ENCODE measurements at regions not wholly inside any gene's neighbourhood (a gene's known extent, or its start where the extent isn't known, plus 50 kb on each side); places are given as distances from the start of the nearest gene placed in this dataset.
"Not testable (repeated sequence)": the region's sequence is repeated elsewhere in the genome, so short reads cannot be mapped to it uniquely, and the experiment has no call there.

DNA sequence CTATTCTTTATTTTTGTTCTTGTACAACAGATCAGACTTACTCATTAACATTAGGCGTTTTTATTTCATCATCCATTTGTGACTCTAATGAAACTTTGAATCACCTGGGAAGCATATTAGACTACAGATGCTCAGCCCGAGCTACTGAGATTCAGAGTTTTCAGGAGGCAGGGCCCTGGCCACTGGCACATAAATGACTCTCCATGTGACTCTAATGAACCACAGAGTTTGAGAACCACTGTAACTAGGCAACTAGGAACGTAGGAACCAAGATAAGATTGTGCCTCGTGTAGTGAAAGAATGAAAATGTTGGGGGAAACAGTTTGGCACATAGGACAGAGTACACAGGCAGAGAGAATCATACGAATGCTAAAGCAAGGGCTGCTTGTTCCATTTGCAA, 405.9 kb upstream of the BTBD3 start:
- no peak for DNase-seq (ENCODE audit: low spot score)

DNA sequence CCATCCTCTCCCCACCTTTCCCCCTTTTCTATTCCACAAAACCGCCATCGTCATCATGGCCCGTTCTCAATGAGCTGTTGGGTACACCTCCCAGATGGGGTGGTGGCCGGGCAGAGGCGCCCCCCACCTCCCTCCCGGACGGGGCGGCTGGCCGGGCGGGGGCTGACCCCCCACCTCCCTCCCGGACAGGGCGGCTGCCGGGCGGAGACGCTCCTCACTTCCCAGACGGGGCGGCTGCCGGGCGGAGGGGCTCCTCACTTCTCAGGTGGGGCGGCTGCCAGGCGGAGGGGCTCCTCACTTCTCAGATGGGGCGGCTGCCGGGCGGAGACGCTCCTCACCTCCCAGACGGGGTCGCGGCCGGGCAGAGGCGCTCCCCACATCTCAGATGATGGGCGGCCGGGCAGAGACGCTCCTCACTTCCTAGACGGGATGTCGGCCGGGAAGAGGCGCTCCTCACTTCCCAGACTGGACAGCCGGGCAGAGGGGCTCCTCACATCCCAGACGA, 404.4 kb upstream of the BTBD3 start:
- DNase-seq (ENCODE audit: low spot score) = not testable (repeated sequence)

DNA sequence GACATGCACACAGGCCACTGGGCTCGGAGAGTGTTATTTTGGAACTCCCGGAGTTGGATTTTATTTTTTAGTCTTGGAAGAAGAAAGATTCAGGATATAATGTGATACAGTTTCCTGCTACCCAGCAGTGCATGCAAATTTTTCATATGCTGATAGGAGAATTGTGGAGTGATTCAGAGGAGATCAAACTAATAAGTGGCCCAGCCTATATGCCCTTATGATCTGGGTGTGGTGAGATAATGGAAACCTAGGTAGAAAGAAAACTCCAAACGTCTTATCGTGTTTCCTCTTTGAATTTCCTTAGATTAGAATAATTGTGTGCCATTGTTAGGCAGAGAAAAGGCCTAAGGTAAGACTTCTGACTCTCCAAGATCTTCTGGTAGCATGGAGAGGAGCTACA, 401.2 kb upstream of the BTBD3 start:
- no peak for DNase-seq (ENCODE audit: low spot score)

DNA sequence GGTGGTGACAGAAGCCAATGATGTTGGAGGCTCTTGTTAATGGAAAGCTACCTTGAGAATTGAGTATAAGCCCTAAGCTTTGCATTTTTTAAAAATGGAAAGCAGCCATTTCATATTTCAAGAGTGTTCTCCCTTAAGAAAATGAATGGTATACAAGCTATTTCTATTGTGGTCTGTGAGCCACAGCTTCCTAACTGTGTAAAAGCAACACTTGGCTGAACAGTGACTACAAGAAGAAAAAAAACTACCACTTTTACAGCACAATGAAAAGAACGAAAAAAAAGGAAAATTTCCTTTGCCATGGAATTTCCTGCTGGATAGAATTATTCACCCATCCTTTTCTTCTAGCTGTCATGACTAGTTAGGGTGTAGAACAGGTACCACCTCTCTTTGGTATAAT, 397.1 kb upstream of the BTBD3 start:
- DNase-seq (ENCODE audit: low spot score) = no peak

DNA sequence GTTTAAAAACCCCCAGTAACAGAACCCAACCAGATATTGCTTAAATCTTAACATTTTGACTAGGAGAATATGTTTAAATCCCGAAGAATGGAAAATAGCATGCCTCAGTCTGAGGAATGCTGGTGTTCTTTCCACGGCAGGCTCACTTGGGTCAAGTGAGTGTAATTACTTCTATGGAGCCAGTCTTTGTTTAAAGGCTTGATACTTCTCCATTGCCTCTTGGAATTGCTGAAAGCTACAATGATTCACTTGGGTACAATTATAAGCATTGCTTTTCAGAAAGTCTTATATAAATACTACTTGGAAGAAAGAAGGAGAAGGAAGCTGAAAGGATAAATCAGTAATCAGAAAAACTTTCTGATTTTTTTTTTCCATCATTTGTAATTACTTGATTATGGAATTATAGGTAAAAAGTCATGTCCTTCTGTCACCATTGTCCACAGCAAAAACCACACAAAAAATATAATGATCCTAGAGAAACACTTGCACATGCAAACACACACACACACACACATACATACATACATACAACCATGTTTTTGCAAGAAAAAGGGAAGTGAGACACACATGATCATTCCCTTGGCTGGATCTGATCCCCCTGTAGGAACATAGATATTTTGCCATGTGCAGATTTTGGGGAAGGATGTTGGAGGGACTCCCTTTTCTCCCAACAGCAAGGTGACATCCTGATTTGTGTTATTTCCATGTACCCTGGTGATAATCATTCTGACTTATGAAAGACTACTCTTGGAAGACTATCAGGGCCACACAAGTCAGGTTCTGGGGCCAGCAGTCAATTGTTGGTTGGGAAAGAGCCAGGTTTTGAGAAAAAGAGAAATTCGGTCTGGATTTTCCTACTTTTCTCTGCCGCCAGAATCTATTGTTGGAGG, 396.0 kb upstream of the BTBD3 start:
- DNase-seq (ENCODE audit: low spot score) = no peak

DNA sequence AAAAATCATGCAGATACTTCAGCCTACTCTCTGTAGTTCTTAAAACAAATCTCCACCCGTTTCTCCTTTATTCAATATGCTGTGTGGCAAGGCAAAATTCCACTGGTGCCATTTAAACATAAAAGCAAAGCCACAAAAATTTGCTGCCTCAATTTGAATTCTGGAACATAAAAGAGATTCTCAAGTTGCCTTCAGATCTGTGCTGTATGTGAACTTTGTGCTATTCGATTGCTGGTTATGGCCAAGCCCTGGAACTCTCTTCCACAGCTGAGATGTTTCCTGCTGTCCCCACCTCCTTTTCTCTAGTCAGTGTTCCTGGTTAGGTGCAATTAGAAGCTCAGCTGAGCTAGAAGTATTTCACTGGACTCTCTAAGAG, 395.3 kb upstream of the BTBD3 start:
- DNase-seq (ENCODE audit: low spot score) = no peak

DNA sequence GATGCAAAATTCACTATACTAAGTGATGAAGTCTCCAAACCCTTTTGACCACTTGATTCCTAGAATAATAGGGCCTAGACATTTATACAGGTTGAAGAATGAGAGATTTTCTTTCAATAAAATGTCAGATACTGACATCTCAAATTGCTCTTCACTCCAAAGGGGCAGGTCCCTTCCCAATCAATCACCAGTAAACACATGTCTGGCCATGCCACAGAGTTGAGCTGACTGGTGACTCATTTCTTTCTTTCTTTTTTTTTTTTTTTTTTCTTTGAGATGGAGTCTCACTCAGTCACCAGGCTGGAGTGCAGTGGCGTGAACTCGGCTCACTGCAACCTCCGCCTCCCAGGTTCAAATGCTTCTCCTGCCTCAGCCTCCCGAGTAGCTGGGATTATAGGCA, 388.6 kb upstream of the BTBD3 start:
- no peak for DNase-seq (ENCODE audit: low spot score)

DNA sequence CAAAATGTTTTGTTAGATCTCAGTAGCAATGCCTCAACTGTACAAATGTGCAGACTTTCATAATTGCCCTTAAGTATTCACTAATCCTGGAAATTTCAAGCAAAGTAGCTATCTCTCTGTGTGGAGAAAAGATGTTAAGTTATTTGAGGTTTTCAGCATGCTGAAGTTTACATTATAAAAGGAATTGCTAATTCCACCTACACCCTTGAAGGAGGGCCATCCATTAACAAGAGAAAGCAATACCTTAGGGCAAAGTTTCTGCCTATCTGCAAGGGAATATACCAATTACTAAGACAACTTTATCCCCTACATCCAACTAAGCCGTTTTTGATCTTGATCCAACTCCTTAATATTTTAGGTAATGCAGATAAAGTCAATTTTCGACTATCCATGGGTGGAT, 380.7 kb upstream of the BTBD3 start:
- DNase-seq (ENCODE audit: low spot score) = no peak

DNA sequence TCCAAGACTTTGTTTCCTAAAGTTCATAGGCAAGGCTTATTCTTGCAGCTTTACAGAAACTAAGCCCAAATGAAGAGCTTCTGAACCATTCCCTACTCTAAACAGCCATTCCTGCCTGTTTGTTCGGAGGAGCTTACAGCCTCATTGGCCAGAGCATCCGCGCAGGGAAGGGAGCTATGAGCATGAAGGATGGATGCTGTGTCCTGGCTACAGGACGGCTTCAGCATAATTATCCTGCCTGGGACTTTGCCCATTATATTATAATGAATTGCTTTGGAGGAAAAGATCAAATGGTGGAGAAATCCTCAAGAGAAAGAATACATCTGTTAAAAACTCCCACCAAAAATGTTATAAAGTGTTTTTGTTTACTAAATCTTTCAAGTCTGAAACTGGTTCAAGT, 378.2 kb upstream of the BTBD3 start:
- no peak for DNase-seq (ENCODE audit: low spot score)

DNA sequence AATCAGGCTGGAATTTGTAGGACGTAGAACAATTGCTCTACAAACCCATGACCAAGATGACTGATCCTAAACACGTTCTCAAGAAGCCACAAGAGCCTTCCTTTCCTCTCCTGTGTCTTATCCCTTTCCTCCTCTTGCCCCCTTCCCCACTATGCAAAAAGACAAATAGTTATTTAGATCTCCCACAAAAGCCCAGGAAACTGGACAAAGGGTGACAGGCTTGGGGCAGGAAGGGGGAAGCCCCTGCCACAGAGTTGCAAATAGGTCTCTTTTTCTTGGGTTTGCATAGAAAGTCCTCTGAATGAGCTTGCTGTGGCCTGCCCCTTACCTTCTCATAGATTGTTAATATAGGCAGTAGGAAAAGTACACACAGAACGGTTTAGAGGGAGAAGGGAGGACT, 377.1 kb upstream of the BTBD3 start:
- DNase-seq (ENCODE audit: low spot score) = no peak

DNA sequence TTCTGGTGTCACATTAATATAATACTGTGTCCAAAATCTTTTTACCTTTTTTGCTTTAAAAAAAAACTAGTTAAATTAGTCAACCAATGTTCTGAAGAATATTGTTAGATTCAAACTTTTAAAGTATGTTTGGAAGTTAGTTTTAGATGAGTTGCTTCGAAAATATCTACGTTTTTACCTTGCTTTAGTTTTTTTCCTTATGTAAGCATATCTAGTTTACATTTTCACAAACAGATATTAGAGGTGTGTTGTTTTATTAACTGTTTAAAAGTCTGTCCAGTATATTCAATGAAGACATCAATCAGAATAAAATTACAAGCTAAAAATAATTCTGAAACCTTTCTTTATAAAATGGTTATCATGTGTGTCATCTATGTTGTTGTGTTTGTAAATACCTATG, 375.0 kb upstream of the BTBD3 start:
- DNase-seq (ENCODE audit: low spot score) = no peak

DNA sequence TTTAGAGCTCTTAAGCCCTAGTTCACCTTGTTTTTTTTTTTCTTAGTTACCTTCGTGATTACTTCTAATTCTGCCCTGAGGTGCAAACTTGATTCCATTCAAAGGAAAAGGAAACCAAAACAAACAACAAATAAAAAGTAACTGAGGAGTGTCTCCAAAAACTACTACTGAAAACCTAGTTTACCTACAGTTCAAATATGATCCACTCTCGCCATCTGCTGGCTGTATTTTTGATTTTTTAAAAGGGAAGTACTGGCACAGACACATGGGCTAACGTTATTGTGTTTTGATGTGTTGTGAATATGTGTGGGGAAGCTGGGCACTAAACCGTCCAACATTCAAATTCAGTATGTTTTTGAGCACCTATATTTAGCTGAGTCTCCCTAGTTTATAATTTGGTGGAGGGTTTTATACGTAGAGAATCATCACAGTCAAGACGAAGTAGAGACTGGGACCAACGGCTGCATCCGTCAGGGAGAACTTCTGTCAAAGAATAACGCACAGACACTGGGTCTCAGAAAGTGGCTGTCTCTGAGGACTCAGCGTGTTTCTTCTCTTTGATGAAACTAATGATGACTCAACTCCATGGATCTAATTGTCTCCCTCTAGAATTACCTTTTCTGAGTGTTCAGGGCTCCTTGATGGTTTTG, 373.5 kb upstream of the BTBD3 start:
- peak; percentile 61 for DNase-seq (ENCODE audit: low spot score)

DNA sequence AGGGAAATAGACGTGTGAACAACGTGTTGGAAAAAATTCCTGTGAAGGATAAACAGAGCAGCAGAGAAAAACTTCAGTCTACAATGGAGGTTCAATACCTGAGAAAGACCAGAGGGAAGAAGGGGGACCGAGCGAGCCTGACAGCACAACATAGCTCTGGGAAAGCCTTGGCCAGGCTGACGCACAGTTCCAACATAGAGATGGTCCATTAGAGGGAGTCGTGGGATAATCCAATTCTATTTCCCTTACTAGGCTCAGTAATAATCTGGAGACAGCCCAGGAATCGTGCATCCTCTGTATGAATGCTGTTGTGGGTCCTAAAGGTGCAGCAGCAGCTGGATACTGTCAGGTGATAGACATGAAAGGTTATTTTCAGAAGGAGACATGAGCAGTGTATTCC, 370.8 kb upstream of the BTBD3 start:
- DNase-seq (ENCODE audit: low spot score) = no peak

DNA sequence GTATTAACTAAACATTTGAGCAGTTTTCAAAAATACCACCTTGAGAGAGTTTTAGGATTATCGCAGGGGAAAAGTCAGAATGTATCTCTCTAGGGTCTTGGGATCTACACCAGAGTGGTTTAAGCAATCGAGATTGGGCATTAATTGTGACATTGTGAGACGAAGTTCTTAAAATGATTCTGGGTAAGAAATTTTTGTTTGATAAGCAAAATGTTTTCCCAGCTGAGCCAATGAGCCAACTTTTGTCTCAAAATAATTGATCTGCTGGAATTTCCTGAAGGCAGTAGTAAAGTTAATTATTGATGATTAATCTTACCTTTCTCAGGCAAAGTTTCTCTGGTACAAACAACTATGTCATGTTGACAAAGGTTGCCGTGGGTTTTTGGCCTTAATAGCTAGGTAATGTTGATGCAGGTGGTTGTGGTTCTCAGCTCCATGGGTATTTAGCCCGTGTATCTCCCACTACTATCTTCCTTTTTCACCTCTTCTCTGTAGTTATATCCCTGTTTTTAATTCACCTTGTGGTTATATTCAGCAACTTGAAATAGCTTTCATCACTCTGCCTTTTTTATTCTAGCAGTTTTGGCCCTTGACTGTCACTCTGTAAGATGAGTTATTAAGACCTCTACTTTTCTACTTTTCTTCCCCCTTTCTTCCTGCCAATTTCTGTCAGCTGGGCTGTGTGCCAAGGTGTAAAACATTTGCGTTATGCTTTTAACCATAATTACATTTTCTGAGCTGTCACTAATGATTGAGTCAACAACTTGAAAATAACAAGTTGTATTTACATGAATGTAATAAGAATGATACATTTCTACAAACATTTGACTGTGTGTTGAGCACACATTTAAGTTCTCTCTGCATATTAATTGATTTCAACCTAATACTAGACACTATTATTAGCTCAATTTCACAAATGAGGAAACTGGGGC, 368.3 kb upstream of the BTBD3 start:
- DNase-seq (ENCODE audit: low spot score) = no peak

DNA sequence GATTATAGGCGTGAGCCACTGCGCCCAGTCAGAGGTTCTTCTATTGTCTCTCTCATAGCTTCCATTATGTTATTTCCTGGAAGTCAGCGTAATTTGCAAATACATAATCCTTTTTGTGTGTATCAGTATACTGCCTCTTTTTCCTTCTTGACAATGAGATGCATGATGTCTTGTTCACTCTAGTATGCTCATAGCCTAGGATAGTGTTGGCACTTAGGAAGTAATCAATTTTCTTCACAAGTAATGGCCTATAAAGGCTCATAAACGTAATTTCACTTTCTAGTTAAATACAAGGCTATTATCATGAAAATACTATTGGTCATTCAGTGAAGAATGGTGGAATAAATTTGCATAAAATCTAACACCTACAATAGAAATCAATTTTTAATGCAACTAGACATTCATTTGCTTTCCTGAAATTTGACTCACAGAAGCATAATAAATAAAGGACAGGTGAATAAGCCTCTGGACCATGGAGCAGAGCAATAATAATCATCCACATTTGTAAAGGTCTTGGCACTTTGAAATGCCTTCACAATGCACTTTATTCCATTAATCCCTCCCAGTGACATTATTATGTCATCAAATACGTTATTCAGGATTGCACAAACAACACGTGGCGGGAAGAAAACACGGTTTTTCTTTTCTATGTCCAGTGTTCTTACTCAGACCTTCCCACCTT, 366.9 kb upstream of the BTBD3 start:
- no peak for DNase-seq (ENCODE audit: low spot score)

DNA sequence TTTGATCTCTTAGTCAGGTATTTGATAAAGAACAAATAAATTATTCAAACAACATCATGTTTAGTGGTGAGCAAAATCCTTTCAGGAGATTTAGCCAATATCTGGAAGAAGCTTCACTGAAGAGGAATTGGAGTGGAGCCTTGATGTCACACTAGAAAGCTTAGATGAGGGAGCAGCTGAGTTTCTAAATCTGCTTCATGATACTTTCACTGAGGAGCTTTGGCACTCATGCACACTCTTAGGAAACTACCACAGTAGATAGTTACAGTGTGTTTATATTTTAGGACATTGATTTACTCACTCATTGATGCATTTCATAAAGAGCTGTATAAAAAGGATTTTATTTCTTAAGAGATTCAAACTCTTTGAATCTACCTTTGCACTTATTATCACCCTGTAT, 366.2 kb upstream of the BTBD3 start:
- no peak for DNase-seq (ENCODE audit: low spot score)

DNA sequence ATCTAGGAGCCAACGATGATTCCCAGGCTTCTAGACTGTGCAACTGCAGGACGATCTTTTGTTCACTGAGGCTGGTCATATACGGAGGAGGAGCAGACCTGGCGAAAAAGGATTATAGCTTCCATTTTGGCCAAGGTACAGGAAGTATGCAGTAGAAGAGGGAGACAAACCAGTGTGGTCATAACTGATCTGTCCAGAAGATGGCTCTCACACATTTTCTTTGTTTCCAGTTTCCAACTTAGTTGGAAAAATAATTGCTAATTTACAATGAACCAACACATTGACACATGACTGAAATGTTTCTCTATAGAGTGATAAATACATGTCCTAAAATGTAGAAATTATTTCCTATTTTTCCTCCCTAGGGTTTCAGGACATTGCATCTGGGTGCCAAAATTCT, 364.1 kb upstream of the BTBD3 start:
- no peak for DNase-seq (ENCODE audit: low spot score)

DNA sequence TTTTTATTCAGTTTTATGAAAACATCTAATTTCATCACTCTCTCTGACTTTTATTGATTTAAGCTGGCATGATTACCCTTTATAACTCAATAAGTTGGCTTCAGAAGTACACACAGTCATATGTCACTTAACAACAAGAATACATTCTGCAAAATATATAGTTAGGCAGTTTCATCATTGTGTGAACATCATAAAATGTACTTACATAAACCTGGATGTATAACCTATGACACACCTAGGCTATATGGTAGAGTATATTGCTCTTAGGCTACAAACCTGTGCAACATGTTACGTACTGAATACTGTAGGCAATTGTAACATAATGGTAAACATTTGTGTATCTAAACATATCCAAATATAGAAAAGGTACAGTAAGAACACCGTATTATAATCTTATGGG, 362.2 kb upstream of the BTBD3 start:
- no peak for DNase-seq (ENCODE audit: low spot score)

DNA sequence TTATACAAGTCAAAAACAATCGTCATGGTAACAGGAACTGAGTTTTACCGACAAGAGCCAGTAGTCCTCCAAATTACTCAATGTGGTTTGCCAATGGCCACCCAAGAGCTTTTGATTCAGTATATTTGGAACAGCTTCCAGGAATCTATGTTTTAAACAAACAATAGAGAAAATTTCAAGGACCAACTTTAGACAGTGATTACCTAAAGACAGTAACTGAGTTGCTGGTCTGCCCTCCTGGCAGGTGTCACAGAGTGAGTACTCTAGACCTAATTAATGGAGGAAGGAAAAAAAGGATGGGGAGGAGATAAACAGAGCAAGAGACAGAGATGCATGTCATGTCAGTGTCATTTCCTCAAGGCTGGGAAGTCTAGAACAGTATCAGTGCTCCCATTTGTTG, 361.3 kb upstream of the BTBD3 start:
- DNase-seq (ENCODE audit: low spot score) = no peak

DNA sequence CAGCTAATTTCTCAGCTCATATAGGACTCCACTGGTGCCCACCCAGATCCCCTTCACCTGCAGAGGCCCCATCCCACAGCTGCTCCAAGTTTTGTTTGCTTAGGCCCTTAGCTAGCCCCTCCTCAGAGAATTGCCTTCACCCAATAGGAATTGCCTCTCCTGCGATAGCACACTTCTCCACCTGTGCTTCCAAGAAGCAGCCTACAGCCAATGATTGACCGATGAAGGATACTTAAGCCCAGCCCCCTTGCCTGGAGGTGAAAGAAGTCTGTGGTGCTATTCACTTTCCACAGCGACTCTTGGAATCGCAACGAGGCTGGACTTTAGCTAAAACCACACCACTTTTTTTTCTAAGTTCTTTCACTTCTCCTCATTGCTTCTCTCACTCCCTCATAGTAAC, 353.2 kb upstream of the BTBD3 start:
- no peak for DNase-seq (ENCODE audit: low spot score)

DNA sequence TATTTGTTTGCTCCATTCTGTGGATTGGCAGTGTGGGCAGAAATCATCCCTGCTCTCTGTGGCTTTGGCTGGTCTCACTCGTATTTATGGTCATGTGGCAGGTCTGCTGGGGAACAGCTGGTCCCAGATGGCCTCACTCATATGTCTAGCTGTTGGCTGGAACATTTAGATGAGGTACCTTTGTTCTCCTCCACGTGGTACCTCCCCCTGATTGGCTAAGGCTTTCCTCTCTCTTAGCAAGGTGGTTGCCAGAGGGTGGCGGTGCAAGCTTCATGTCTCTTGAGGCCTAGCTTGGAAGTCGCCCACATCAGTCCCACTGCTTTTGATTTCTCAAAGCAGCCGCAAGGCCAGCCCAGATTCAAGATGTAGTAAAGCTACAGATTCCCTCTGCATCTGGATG, 348.5 kb upstream of the BTBD3 start:
- no peak for DNase-seq (ENCODE audit: low spot score)

DNA sequence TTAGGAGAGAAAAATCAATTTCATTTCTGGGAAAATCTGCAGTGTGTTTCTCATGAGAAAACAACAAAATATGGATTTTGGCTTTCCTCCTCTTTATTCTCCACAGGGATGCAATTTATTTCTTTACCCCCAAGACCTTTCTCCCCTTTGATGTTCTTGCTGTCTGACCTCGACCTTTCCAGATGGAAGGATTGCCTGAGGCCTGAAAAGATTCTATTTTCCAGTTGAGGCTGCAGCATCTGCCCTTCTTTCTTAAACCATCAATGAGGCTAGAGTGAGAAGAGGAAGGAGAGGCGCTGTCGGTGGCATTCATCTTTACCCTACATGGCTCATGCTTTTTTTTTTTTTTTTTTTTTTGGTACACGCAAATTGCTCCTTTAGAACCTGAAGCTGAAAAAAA, 344.2 kb upstream of the BTBD3 start:
- DNase-seq (ENCODE audit: low spot score) = no peak

All from putamen (tissue), 1 donor.